GM18867 (cell line): ENCODE measurements at regions not wholly inside any gene's neighbourhood (a gene's known extent, or its start where the extent isn't known, plus 50 kb on each side); places are given as distances from the start of the nearest gene placed in this dataset.
A peak's percentile ranks its signal among the peaks of the same experiment; 100 is the strongest.

Source experiments
- ATAC-seq: cut with Tn5 transposase; IDR thresholded peaks from one replicate; pipeline ENCODE4 v1.9.1; 2021; ENCODE audit warnings: mild to moderate bottlenecking, moderate library complexity; ENCODE audit not compliant: unreplicated experiment

- ATAC-seq, result no peak
Observed at GRCh38 chr2:193738892-193739291, 1544.2 kb upstream of the TMEFF2 start.

GRCh38 chr2:193712912-193713311, 1518.2 kb upstream of the TMEFF2 start:
- no peak for ATAC-seq

GRCh38 chr2:193703411-193703810, 1508.7 kb upstream of the TMEFF2 start:
- no peak for ATAC-seq

- ATAC-seq, result no peak
Observed at GRCh38 chr2:193701484-193701883, 1506.8 kb upstream of the TMEFF2 start.

GRCh38 chr2:193695367-193695766, 1500.6 kb upstream of the TMEFF2 start:
- ATAC-seq, result peak; percentile 77

- no peak for ATAC-seq
Observed at GRCh38 chr2:193693758-193694157, 1499.0 kb upstream of the TMEFF2 start.

GRCh38 chr2:193690572-193690971, 1495.8 kb upstream of the TMEFF2 start:
- ATAC-seq, result no peak

- no peak for ATAC-seq
Observed at GRCh38 chr2:193687195-193687594, 1492.5 kb upstream of the TMEFF2 start.

GRCh38 chr2:193679847-193680246, 1485.1 kb upstream of the TMEFF2 start:
- no peak for ATAC-seq

- no peak for ATAC-seq
Observed at GRCh38 chr2:193670478-193670877, 1475.7 kb upstream of the TMEFF2 start.

- peak; percentile 83 for ATAC-seq
Observed at GRCh38 chr2:193668557-193669323, 1474.0 kb upstream of the TMEFF2 start.

- ATAC-seq, result no peak
Observed at GRCh38 chr2:193627927-193628272, 1433.2 kb upstream of the TMEFF2 start.

GRCh38 chr2:193627187-193627926, 1432.6 kb upstream of the TMEFF2 start:
- no peak for ATAC-seq

- no peak for ATAC-seq
Observed at GRCh38 chr2:193608451-193608850, 1413.7 kb upstream of the TMEFF2 start.

GRCh38 chr2:193590831-193591230, 1396.1 kb upstream of the TMEFF2 start:
- ATAC-seq, result no peak

- ATAC-seq, result peak; percentile 86
Observed at GRCh38 chr2:193584522-193584938, 1389.8 kb upstream of the TMEFF2 start.

- ATAC-seq, result peak; percentile 13
Observed at GRCh38 chr2:193583638-193584400, 1389.1 kb upstream of the TMEFF2 start.

GRCh38 chr2:193581807-193582206, 1387.1 kb upstream of the TMEFF2 start:
- no peak for ATAC-seq

- no peak for ATAC-seq
Observed at GRCh38 chr2:193580176-193580950, 1385.6 kb upstream of the TMEFF2 start.

- ATAC-seq, result no peak
Observed at GRCh38 chr2:193566886-193567285, 1372.2 kb upstream of the TMEFF2 start.

- ATAC-seq, result no peak
Observed at GRCh38 chr2:193566276-193566675, 1371.5 kb upstream of the TMEFF2 start.
